ENCODE measurements at regions not wholly inside any gene's neighbourhood (a gene's known extent, or its start where the extent isn't known, plus 50 kb on each side); places are given as distances from the start of the nearest gene placed in this dataset.

DNA sequence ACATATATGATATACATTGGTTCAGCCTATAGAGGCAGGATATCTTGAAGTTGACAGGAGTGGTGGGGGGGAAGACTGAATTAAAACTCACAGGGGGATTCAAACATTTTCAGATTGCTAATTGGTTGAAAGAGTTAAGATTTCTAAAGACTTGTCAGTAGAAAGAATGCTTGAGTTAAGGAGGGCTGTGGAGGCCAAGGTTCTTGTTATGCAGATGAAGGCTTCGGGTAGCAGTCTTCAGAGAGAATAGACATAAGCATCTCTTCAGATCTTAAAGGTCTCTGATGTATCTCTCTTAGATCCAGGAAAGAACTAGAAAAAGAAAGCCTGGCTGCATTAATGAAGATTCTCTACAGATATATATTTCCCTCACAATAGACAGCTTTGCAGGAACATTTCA, 209.8 kb upstream of the SEMA3D start:
- TF ChIP-seq POLR2A (IDR thresholded peaks at IDR 0.05), result no peak
- TF ChIP-seq, protein P1, sequence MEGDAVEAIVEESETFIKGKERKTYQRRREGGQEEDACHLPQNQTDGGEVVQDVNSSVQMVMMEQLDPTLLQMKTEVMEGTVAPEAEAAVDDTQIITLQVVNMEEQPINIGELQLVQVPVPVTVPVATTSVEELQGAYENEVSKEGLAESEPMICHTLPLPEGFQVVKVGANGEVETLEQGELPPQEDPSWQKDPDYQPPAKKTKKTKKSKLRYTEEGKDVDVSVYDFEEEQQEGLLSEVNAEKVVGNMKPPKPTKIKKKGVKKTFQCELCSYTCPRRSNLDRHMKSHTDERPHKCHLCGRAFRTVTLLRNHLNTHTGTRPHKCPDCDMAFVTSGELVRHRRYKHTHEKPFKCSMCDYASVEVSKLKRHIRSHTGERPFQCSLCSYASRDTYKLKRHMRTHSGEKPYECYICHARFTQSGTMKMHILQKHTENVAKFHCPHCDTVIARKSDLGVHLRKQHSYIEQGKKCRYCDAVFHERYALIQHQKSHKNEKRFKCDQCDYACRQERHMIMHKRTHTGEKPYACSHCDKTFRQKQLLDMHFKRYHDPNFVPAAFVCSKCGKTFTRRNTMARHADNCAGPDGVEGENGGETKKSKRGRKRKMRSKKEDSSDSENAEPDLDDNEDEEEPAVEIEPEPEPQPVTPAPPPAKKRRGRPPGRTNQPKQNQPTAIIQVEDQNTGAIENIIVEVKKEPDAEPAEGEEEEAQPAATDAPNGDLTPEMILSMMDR (IDR thresholded peaks at IDR 0.05), result no peak

Measured in esophagus squamous epithelium (tissue), 4 donors.